ENCODE measurements at regions not wholly inside any gene's neighbourhood (a gene's known extent, or its start where the extent isn't known, plus 50 kb on each side); places are given as distances from the start of the nearest gene placed in this dataset.

- no peaks in the 10 kb centered on the region for H3K79me2 ChIP-seq (ENCODE audit: insufficient read depth, low read length)
- no peaks in the 10 kb centered on the region for H3K4me1 ChIP-seq (ENCODE audit: control insufficient read depth in 1 of 2, insufficient read depth in 2 of 2, low read length in 2 of 2)
- TF ChIP-seq, protein P1, sequence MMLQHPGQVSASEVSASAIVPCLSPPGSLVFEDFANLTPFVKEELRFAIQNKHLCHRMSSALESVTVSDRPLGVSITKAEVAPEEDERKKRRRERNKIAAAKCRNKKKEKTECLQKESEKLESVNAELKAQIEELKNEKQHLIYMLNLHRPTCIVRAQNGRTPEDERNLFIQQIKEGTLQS (IDR thresholded peaks at IDR 0.05) = no peak
- TF ChIP-seq EZH2 (IDR thresholded peaks at IDR 0.05) = no peak
- no peak for TF ChIP-seq ELF1 (IDR thresholded peaks at IDR 0.05; ENCODE audit: borderline replicate concordance, low read depth)
- TF ChIP-seq, protein P2, sequence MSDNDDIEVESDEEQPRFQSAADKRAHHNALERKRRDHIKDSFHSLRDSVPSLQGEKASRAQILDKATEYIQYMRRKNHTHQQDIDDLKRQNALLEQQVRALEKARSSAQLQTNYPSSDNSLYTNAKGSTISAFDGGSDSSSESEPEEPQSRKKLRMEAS (IDR thresholded peaks at IDR 0.05) = no peak
- TF ChIP-seq YY1 (IDR thresholded peaks at IDR 0.05; ENCODE audit: extremely low read depth, insufficient replicate concordance, low read depth, low read length) = no peak
- TF ChIP-seq ZNF274 (IDR thresholded peaks at IDR 0.05; ENCODE audit: low read depth, low read length) = no peak
- TF ChIP-seq CBX3 (IDR thresholded peaks at IDR 0.05; ENCODE audit: low read depth) = no peak
- no peak for TF ChIP-seq CEBPB (IDR thresholded peaks at IDR 0.05; ENCODE audit: low read depth)
- TF ChIP-seq ZFX (IDR thresholded peaks at IDR 0.05) = no peak
- no peak for TF ChIP-seq RAD21 (IDR thresholded peaks at IDR 0.05; ENCODE audit: low read depth)
- TF ChIP-seq, protein P3, sequence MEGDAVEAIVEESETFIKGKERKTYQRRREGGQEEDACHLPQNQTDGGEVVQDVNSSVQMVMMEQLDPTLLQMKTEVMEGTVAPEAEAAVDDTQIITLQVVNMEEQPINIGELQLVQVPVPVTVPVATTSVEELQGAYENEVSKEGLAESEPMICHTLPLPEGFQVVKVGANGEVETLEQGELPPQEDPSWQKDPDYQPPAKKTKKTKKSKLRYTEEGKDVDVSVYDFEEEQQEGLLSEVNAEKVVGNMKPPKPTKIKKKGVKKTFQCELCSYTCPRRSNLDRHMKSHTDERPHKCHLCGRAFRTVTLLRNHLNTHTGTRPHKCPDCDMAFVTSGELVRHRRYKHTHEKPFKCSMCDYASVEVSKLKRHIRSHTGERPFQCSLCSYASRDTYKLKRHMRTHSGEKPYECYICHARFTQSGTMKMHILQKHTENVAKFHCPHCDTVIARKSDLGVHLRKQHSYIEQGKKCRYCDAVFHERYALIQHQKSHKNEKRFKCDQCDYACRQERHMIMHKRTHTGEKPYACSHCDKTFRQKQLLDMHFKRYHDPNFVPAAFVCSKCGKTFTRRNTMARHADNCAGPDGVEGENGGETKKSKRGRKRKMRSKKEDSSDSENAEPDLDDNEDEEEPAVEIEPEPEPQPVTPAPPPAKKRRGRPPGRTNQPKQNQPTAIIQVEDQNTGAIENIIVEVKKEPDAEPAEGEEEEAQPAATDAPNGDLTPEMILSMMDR (IDR thresholded peaks at IDR 0.05 in 2 of 3, conservative IDR thresholded peaks at IDR 0.05 in 1 of 3; ENCODE audit: borderline replicate concordance in 1 of 3, insufficient read depth in 1 of 3, low read depth in 2 of 3, low read length in 2 of 3) = no peak
- TF ChIP-seq SRF (IDR thresholded peaks at IDR 0.05; ENCODE audit: low read depth) = no peak
- TF ChIP-seq SIN3A (IDR thresholded peaks at IDR 0.05; ENCODE audit: low read depth) = no peak
- no peaks in the 10 kb centered on the region for H4K20me1 ChIP-seq (ENCODE audit: insufficient read depth)
- CTCF ChIA-PET = interaction anchor here (1.5 kb wide), 1 partner anchor 9 kb away, joined by 3 read pairs; no protein-coding TSS in a partner anchor
- intact Hi-C loops (cut with micrococcal nuclease) = no loop called here
- H3K27ac ChIP-seq (ENCODE audit: low read depth, low read length) = no peak overlapping the region
- no peak overlapping the region for H2AFZ ChIP-seq (ENCODE audit: low read depth, low read length, poor library complexity, severe bottlenecking)
- DNase-seq (ENCODE audit: low read depth, low spot score) = no peak
- no peaks in the 10 kb centered on the region for H3K9me2 ChIP-seq (ENCODE audit: insufficient read depth)
- H3K4me2 ChIP-seq (ENCODE audit: low read length) = no peak overlapping the region
- H3K36me3 ChIP-seq (ENCODE audit: control insufficient read depth in 1 of 2, insufficient read depth in 2 of 2, low read length in 2 of 2) = no peaks in the 10 kb centered on the region
- no peak overlapping the region for H3K9ac ChIP-seq (ENCODE audit: low read length)
- no peak for ATAC-seq
- no peak overlapping the region for H3K4me3 ChIP-seq (replicated peaks in 1 of 2; ENCODE audit: low read depth in 1 of 2, low read length in 2 of 2)
- peaks cover 9% of the 10 kb centered on the region; the same call in 1 of the 2 replicates for H3K27me3 ChIP-seq (ENCODE audit: insufficient read depth, low read length)
- BruUV-seq (replicated peaks) = no TSS peak
- POLR2A ChIA-PET = no interaction called here
- RAD21 ChIA-PET (ENCODE audit: low non-redundant PET in 1 of 2, low total read pairs in 2 of 2, uncharacterized antibody in 2 of 2, unreplicated experiment in 2 of 2) = no interaction called here
- H3K9me3 ChIP-seq (ENCODE audit: control insufficient read depth in 1 of 2, insufficient read depth in 1 of 2, low read depth in 1 of 2, low read length in 2 of 2) = no peaks in the 10 kb centered on the region
Measured at GRCh38 chr16:5607169-5607568, 509.6 kb upstream of the EEF2KMT start.
